HG03159 (cell line): ENCODE measurements at regions not wholly inside any gene's neighbourhood (a gene's known extent, or its start where the extent isn't known, plus 50 kb on each side); places are given as distances from the start of the nearest gene placed in this dataset.
"Not testable (repeated sequence)": the region's sequence is repeated elsewhere in the genome, so short reads cannot be mapped to it uniquely, and the experiment has no call there.

Experiments
- ATAC-seq: cut with Tn5 transposase; IDR thresholded peaks from one replicate; pipeline ENCODE4 v1.9.1; 2021; ENCODE audit warnings: mild to moderate bottlenecking, moderate library complexity; ENCODE audit not compliant: unreplicated experiment

- ATAC-seq: no peak
These were observed 456.5 kb downstream of the EPHA7 start for GRCh38 chr6:92962846-92963245.

GRCh38 chr6:92952111-92952510 is 467.2 kb downstream of the EPHA7 start:
- ATAC-seq: not testable (repeated sequence)

DNA sequence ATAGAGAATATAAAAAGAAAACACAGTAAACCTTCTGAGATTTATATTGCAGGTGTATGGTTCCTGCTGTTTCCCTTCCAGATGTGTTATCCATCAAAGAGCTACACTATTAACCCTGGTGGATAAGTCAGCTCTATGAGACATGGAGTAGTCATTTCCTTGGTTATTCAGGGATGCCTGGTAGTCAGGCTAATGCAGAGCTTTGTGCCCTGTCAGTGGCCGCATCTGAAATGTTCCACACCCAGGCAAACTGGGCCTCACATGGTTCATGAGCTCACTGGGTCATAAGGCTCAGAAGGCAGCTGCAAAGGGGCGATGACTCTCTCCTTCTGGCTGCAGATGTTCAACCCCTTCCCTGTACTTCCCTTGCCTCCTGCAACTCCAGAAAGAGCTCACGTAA is 473.6 kb downstream of the EPHA7 start:
- ATAC-seq: no peak

DNA sequence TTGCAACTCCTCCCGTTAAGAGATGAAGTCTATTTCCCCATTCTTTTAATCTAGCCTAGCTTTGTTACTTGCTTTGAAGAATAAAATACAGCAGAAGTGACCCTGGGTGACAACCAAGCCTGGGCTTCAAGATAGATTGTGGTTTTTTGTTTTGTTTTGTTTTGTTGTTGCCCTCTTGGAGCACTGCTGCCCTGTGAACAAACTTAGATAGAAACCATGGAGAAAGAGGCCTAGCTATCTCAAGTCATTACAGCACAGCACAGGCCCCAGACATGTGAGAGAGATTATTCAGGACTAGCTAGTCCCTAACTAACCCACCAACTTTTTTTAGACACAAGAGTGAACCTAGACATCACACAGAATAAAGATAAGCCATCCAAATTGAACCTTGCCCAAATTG is 475.2 kb downstream of the EPHA7 start:
- ATAC-seq: no peak

- no peak for ATAC-seq
These were observed 476.8 kb downstream of the EPHA7 start for GRCh38 chr6:92942549-92942948.

GRCh38 chr6:92934625-92935024 is 484.7 kb downstream of the EPHA7 start:
- no peak for ATAC-seq

DNA sequence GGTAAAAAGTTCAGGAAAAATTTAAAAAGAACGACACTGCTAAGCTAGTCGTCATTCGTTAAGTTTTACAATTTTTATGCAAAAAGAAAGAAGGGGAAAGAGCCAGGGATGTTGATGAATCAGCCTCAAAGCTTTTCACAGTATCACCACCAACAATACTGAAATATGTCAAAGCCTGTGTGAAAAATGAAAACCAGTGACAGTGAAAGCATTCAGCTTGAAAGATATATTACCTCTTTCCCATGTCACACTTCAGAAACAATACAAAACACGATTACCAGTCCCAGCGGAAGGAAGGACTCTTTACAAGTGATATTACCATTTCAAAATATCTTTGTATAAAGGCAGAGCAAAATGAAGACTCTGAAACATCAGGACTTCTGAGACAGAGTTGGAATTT is 489.2 kb downstream of the EPHA7 start:
- no peak for ATAC-seq

- ATAC-seq: no peak
These were observed 497.0 kb downstream of the EPHA7 start for GRCh38 chr6:92922216-92922806.

- no peak for ATAC-seq
These were observed 503.9 kb downstream of the EPHA7 start for GRCh38 chr6:92915466-92915865.

DNA sequence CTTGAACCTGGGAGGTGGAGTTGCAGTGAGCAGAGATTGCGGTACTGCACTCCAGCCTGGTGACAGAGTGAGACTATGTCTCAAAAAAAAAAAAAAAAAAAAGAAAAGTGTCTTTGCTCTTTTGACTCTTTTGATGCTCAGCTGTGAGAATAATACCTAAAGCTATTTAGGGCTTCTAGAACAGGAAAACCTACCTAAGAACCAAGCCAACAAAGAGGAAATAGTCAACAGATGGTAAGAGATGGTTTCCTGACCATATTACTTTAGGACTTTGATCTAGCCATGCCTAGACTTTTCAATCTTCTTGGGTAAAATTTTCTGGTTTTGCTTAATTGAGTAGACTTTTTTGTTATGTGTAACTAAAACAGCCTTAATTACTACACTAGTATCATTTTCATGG is 508.1 kb downstream of the EPHA7 start:
- no peak for ATAC-seq

- no peak for ATAC-seq
These were observed 508.7 kb downstream of the EPHA7 start for GRCh38 chr6:92910646-92911045.

- no peak for ATAC-seq
These were observed 513.0 kb downstream of the EPHA7 start for GRCh38 chr6:92906385-92906784.

GRCh38 chr6:92893741-92894140 is 525.6 kb downstream of the EPHA7 start:
- no peak for ATAC-seq

DNA sequence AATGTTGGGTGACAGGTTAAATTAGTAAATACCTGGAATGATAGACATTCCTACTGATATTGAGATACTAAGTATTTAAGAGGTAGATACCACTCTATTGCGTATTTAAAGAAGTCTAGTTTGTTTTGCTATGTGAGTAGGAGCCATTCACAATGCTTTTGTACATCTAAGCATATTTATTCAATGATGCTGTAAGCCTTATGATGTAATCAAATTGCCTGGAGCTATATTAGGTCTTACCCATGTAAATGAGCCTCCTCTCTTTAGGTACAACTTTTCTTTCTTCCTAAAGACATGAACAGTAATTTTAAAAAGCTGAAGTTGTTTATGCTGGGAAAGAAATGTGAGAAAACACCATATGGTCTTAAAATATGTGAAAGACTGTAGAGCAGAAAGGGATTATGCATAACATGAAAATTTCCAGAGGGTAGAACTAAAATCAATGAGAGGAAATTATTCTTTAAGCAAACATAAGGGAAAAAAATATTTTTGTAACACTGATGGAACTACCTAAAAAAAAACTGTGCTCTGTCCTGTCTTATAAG is 526.7 kb downstream of the EPHA7 start:
- ATAC-seq: no peak

DNA sequence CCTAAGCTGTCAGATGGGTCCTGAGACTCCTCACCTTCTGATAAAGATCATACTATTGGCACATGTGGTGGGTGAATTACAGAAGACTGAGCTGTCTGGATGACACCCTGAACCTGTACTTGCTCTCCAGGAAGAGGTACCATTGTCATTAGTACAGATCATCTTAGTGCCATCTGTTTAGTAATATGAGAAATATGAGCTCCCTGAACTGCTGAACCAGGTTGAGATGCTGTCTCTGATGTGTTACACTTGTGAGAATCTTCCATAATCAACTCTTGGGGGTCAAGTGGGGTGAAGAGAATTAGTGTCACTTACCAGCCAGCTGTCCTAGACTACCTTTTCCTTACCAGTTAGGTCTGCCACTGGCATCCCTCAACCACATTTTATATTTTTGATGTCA is 531.0 kb downstream of the EPHA7 start:
- ATAC-seq: no peak

DNA sequence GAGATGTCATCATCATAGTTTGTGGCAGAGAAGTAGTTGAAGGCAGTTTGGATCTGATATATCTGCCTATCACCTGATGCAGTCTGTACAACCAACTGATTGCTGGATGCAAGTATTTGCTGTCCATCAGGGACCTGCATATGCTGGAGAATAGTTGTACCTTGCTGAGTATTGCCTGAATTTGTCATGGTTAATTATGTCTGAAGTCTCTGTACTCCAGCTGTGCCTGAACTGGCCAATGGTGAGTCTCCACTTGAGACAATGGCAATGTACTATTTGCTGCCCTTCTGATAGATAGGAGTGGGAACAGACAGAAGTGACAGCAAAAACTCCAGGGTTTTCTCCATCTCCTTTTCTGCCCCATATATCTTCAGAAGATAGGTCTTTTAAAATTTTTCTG is 531.5 kb downstream of the EPHA7 start:
- ATAC-seq: no peak

GRCh38 chr6:92879526-92879925 is 539.8 kb downstream of the EPHA7 start:
- no peak for ATAC-seq

DNA sequence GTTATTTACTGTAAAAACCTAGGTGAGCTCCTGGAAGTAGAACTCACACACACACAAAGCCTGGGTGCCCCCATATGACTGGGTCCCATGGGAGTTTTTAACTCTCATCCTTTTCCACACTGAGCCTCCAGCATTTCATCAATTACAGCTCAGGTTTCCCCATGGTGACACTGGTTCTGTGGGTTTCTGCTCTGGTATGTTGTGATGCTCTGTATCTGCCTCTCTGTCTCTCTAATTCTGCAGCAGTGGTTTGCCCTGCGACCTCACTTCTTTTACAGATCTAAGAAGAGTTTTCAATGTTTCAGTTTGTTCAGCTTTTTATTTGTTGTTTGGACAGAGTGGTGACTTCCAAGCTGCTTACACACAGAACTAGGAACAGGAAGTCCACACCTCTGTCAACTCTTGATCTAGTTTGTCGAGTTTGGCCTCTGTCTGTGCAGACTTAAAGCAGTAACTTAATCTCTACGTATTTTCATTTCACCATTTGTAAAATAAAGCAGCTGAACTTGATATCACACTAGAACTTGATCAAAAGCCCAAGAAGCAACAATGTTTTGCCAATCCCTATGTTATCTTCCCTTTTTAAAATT is 554.3 kb downstream of the EPHA7 start:
- ATAC-seq: no peak

DNA sequence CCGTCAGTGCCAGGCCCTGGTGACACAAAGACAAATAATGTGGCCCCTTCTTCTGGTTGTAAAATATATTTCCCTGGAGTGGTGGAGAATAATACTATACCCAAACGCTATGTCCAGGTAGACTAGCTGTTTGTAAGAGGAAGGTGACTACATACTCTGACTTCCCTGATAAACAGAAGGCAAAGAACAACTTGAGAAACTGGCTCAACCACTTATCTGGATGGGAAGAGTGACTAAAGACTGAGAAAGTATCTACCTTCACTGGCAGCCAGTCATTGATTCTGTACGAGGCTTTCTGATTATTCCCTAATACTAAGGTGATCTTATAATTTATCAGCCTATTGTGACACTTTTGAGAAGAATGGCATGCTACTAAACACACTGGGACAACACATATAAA is 569.7 kb downstream of the EPHA7 start:
- ATAC-seq: no peak

- no peak for ATAC-seq
These were observed 570.5 kb downstream of the EPHA7 start for GRCh38 chr6:92848901-92849300.

GRCh38 chr6:92848459-92848858 is 570.9 kb downstream of the EPHA7 start:
- no peak for ATAC-seq

GRCh38 chr6:92847988-92848387 is 571.4 kb downstream of the EPHA7 start:
- ATAC-seq: no peak
